LNCaP clone FGC (cell line): ENCODE measurements at regions not wholly inside any gene's neighbourhood (a gene's known extent, or its start where the extent isn't known, plus 50 kb on each side); places are given as distances from the start of the nearest gene placed in this dataset.

Experiments
- DNase-seq: peaks from one replicate; pipeline ENCODE4 v3.0.0-alpha.2; 2011; ENCODE audit warnings: low read depth
- H3K4me3 ChIP-seq: 2 replicates; pipeline ENCODE4 v1.5.1; 2011; ENCODE audit warnings: mild to moderate bottlenecking, low read depth, low read length, control low read depth
- TF ChIP-seq, protein P1 (sequence below): IDR thresholded peaks from 2 replicates; pipeline ENCODE4 v1.5.1; 2012; ENCODE audit warnings: mild to moderate bottlenecking; ENCODE audit not compliant: control insufficient read depth, insufficient read depth; ENCODE audit errors: extremely low read depth

- H3K4me3 ChIP-seq = no peak overlapping the region
- DNase-seq = no peak
- TF ChIP-seq, protein P1, sequence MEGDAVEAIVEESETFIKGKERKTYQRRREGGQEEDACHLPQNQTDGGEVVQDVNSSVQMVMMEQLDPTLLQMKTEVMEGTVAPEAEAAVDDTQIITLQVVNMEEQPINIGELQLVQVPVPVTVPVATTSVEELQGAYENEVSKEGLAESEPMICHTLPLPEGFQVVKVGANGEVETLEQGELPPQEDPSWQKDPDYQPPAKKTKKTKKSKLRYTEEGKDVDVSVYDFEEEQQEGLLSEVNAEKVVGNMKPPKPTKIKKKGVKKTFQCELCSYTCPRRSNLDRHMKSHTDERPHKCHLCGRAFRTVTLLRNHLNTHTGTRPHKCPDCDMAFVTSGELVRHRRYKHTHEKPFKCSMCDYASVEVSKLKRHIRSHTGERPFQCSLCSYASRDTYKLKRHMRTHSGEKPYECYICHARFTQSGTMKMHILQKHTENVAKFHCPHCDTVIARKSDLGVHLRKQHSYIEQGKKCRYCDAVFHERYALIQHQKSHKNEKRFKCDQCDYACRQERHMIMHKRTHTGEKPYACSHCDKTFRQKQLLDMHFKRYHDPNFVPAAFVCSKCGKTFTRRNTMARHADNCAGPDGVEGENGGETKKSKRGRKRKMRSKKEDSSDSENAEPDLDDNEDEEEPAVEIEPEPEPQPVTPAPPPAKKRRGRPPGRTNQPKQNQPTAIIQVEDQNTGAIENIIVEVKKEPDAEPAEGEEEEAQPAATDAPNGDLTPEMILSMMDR = no peak
These were observed 153.6 kb upstream of the ONECUT1 start for GRCh38 chr15:52943746-52944145.

DNA sequence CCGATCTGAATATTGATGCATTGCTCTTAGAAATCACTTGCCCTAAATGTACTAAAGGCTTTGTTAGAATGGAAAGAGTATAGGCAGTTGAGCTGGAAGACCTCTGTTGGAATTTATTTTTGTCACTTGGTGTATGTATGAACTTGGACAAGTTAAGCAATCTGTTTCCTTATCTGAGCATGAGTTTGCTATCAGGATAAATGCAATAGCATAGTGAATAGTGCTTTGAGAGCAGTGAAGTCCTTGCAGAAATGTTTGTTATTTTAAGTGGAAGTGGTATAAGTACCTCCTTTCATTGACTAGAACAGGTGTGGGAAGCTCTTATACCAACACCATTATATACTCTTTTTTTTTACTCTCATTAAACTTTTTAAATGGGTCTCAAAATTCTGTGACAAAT lies 146.4 kb upstream of the ONECUT1 start:
- no peak for DNase-seq
- TF ChIP-seq, protein P1 = no peak
- H3K4me3 ChIP-seq = no peak overlapping the region

- DNase-seq = no peak
- H3K4me3 ChIP-seq = no peak overlapping the region
- TF ChIP-seq, protein P1 = no peak
These were observed 135.0 kb upstream of the ONECUT1 start for GRCh38 chr15:52925130-52925529.

DNA sequence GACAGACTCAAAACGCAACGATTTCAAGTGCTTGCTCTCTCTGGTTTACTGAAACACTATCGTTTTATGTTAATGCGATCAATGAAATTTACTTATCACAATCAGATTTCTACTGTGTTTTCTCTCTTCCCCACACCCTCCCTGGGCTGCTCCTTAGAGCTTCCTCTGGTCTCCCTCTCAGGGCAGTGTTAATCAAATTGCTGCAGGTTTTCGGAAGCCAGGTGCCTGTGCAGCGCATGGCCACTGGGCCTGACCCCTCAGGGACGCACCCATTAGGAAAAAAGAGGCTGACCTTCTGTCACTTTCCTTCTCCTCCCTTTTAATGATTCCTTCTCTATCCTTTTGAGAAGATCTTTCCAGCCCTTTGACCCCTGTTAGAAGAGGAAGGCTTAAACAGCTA lies 134.5 kb upstream of the ONECUT1 start:
- TF ChIP-seq, protein P1 = no peak
- H3K4me3 ChIP-seq = no peak overlapping the region
- no peak for DNase-seq

GRCh38 chr15:52923626-52924025 lies 133.5 kb upstream of the ONECUT1 start:
- H3K4me3 ChIP-seq = no peak overlapping the region
- DNase-seq = no peak
- TF ChIP-seq, protein P1 = no peak

- no peak overlapping the region for H3K4me3 ChIP-seq
- DNase-seq = no peak
- TF ChIP-seq, protein P1 = no peak
These were observed 132.7 kb upstream of the ONECUT1 start for GRCh38 chr15:52922871-52923270.

DNA sequence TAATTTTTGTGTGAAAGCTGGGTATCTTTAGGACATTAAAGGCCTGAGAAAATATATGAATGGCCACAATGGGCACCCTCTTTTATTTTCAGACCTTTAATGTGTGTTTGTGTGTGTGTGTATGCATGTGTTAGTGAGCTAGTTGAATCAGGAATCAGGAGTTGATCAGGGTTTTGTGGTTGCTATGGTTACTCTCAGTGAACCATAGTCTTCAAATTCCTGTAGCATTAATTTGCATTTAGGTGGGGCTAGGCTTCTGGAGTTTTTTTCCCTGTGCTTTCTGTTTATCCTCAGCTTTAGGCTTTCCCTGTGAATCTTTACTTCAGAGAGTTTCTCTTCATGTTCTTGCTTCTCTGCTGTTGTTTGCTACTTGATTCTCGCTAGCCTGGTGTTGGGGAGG lies 122.0 kb upstream of the ONECUT1 start:
- DNase-seq = no peak
- no peak overlapping the region for H3K4me3 ChIP-seq
- TF ChIP-seq, protein P1 = no peak
